ENCODE measurements at regions not wholly inside any gene's neighbourhood (a gene's known extent, or its start where the extent isn't known, plus 50 kb on each side); places are given as distances from the start of the nearest gene placed in this dataset.

DNA sequence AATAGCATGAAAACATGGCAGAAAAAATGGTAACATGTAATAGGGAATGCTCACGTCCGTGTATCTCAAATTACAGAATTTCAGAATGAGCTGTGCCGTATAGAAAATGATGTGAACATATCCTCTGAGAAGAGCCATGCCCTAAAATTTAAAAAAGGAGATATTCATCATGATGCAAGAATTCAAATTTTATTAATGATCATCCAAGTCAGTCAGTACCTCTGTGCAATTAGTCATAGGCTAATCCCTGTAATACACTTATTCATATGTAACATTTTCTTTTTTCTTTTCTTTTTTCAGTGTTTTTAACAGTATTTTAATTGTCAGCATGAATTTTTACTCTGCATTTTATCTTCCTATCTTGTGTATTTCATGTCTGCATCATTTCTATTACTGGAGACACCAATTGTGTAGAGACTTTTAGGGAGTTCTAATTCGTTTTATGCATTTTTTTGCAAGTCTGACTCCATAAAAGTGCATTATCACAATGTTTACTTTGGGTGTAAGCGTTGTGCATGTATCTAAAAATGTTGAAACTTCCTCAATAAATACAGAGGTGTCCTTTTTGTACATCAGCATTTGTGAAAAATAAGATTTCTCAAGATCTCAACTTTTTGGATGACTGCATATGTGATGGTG is 1103.7 kb upstream of the CELF2 start:
- no peaks in the 10 kb centered on the region for H3K4me1 ChIP-seq (ENCODE audit: control insufficient read depth in 2 of 2, insufficient read depth in 1 of 2, low read depth in 1 of 2, low read length in 2 of 2)
- no peaks in the 10 kb centered on the region for H3K36me3 ChIP-seq (replicated peaks in 1 of 2; ENCODE audit: control insufficient read depth in 2 of 2, insufficient read depth in 2 of 2, low read length in 2 of 2)
- H2BK12ac ChIP-seq (ENCODE audit: low read length): no peak overlapping the region
- H3K23ac ChIP-seq (ENCODE audit: low read depth, low read length, poor library complexity): no peak overlapping the region
- no peak overlapping the region for H2BK120ac ChIP-seq (ENCODE audit: low read depth, low read length)
- no peak overlapping the region for H3K18ac ChIP-seq (ENCODE audit: low read length)
- no peaks in the 10 kb centered on the region for H3K79me1 ChIP-seq (ENCODE audit: low read depth, low read length)
- DNase-seq (ENCODE audit: low spot score): no peak
- no peak overlapping the region for H2BK5ac ChIP-seq (ENCODE audit: low read length)
- no CpG with 5 or more reads among the region's 5 CpGs for WGBS, 2 donors (ENCODE audit: extremely low coverage in 2 of 2, insufficient read length in 2 of 2, insufficient replicate concordance in 1 of 2)
- H4K91ac ChIP-seq (ENCODE audit: low read depth, low read length, poor library complexity): no peak overlapping the region
- no peak overlapping the region for H2BK15ac ChIP-seq (ENCODE audit: low read length)
- no peak overlapping the region for H4K8ac ChIP-seq (ENCODE audit: low read depth, low read length)
- H3K4me3 ChIP-seq (ENCODE audit: low read length in 2 of 2): no peak overlapping the region
- no peaks in the 10 kb centered on the region for H3K9me3 ChIP-seq (replicated peaks in 1 of 2; ENCODE audit: control insufficient read depth in 2 of 2, insufficient read depth in 1 of 2, low read depth in 1 of 2, low read length in 2 of 2)
- no peak overlapping the region for H3K14ac ChIP-seq (ENCODE audit: low read length)
- no peak overlapping the region for H3K4ac ChIP-seq (ENCODE audit: low read length)
- no peaks in the 10 kb centered on the region for H3K27me3 ChIP-seq (ENCODE audit: control insufficient read depth in 3 of 3, insufficient read depth in 3 of 3, low read depth in 1 of 3, low read length in 3 of 3)
- no peak overlapping the region for H3K4me2 ChIP-seq (ENCODE audit: insufficient read depth, low read length, poor library complexity, severe bottlenecking)
- no peak overlapping the region for H2AFZ ChIP-seq (ENCODE audit: low read length)
- H3K27ac ChIP-seq (replicated peaks; ENCODE audit: low read length): no peak overlapping the region
- no peak overlapping the region for H3K9ac ChIP-seq (ENCODE audit: low read depth, low read length, poor library complexity)
- H2AK5ac ChIP-seq (ENCODE audit: low read depth, low read length): no peak overlapping the region

DNA sequence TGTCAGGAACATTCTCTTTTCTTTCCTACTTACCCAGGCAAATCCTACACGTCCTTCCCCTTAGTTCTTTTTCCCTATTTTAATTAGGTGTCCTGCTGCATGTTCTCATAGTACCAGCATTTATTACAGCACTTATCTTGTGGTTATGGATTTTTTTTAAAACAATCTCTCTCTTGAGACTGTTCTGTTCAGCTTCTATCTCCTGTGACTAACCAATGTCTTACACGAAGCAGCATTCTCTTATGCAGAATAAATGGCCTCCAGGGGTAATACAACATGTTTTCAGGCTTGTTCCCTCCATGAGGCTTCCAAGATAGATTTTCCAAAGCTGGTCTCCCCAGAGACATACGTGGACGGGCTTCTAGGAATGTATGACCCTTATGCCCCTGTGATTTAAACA is 1096.1 kb upstream of the CELF2 start:
- Histone ChIP-seq H4K91ac (ENCODE audit: low read depth, low read length, poor library complexity) (no peak overlapping the region), H2AFZ (ENCODE audit: low read length) (no peak overlapping the region), H3K9me3 (replicated peaks in 1 of 2; ENCODE audit: control insufficient read depth in 2 of 2, insufficient read depth in 1 of 2, low read depth in 1 of 2, low read length in 2 of 2) (no peaks in the 10 kb centered on the region), H3K23ac (ENCODE audit: low read depth, low read length, poor library complexity) (no peak overlapping the region), H2BK120ac (ENCODE audit: low read depth, low read length) (no peak overlapping the region), H3K4me1 (ENCODE audit: control insufficient read depth in 2 of 2, insufficient read depth in 1 of 2, low read depth in 1 of 2, low read length in 2 of 2) (no peaks in the 10 kb centered on the region), H4K8ac (ENCODE audit: low read depth, low read length) (no peak overlapping the region), H3K27ac (replicated peaks; ENCODE audit: low read length) (no peak overlapping the region), H2AK5ac (ENCODE audit: low read depth, low read length) (no peak overlapping the region), H2BK12ac (ENCODE audit: low read length) (no peak overlapping the region), H3K9ac (ENCODE audit: low read depth, low read length, poor library complexity) (no peak overlapping the region), H3K18ac (ENCODE audit: low read length) (no peak overlapping the region), H3K4me3 (ENCODE audit: low read length in 2 of 2) (no peak overlapping the region), H3K14ac (ENCODE audit: low read length) (no peak overlapping the region), H3K4me2 (ENCODE audit: insufficient read depth, low read length, poor library complexity, severe bottlenecking) (no peak overlapping the region), H3K36me3 (replicated peaks in 1 of 2; ENCODE audit: control insufficient read depth in 2 of 2, insufficient read depth in 2 of 2, low read length in 2 of 2) (no peaks in the 10 kb centered on the region), H3K79me1 (ENCODE audit: low read depth, low read length) (no peaks in the 10 kb centered on the region), H2BK15ac (ENCODE audit: low read length) (no peak overlapping the region), H3K4ac (ENCODE audit: low read length) (no peak overlapping the region), H3K27me3 (ENCODE audit: control insufficient read depth in 3 of 3, insufficient read depth in 3 of 3, low read depth in 1 of 3, low read length in 3 of 3) (no peaks in the 10 kb centered on the region), H2BK5ac (ENCODE audit: low read length) (no peak overlapping the region)
- WGBS, 2 donors (ENCODE audit: extremely low coverage in 2 of 2, insufficient read length in 2 of 2, insufficient replicate concordance in 1 of 2): no CpG with 5 or more reads among the region's 4 CpGs
- DNase-seq (ENCODE audit: low spot score): no peak

GRCh38 chr10:9922126-9922870 is 1095.4 kb upstream of the CELF2 start:
- H3K9me3 ChIP-seq (replicated peaks in 1 of 2; ENCODE audit: control insufficient read depth in 2 of 2, insufficient read depth in 1 of 2, low read depth in 1 of 2, low read length in 2 of 2): no peaks in the 10 kb centered on the region
- H3K18ac ChIP-seq (ENCODE audit: low read length): no peak overlapping the region

DNA sequence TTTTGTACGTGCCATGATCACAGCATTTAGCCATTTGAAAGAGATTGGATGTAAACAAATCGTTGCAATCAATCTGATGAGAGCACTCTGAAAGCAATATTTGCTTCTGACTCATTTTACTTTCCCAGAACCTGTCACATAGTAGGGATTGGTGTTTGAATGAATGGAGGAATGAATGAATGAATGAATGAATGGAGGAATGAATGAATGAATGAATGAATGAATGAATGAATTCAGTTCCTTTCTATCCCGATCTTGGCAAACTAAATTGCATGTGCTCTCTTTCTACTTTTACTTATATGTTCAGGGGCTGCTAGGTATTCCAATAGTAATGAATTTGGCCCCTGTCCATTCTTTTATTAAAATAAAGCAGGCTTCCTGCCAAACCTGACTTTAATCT is 1091.7 kb upstream of the CELF2 start:
- Histone ChIP-seq H3K79me1 (ENCODE audit: low read depth, low read length) (no peaks in the 10 kb centered on the region), H3K4me1 (ENCODE audit: control insufficient read depth in 2 of 2, insufficient read depth in 1 of 2, low read depth in 1 of 2, low read length in 2 of 2) (no peaks in the 10 kb centered on the region), H2BK12ac (ENCODE audit: low read length) (no peak overlapping the region), H4K8ac (ENCODE audit: low read depth, low read length) (no peak overlapping the region), H3K23ac (ENCODE audit: low read depth, low read length, poor library complexity) (no peak overlapping the region), H3K36me3 (replicated peaks in 1 of 2; ENCODE audit: control insufficient read depth in 2 of 2, insufficient read depth in 2 of 2, low read length in 2 of 2) (no peaks in the 10 kb centered on the region), H3K14ac (ENCODE audit: low read length) (no peak overlapping the region), H2AFZ (ENCODE audit: low read length) (no peak overlapping the region), H3K9ac (ENCODE audit: low read depth, low read length, poor library complexity) (no peak overlapping the region), H3K27me3 (ENCODE audit: control insufficient read depth in 3 of 3, insufficient read depth in 3 of 3, low read depth in 1 of 3, low read length in 3 of 3) (no peaks in the 10 kb centered on the region), H3K27ac (replicated peaks; ENCODE audit: low read length) (no peak overlapping the region), H2BK15ac (ENCODE audit: low read length) (no peak overlapping the region), H3K4me3 (ENCODE audit: low read length in 2 of 2) (no peak overlapping the region), H2AK5ac (ENCODE audit: low read depth, low read length) (no peak overlapping the region), H3K4me2 (ENCODE audit: insufficient read depth, low read length, poor library complexity, severe bottlenecking) (no peak overlapping the region), H3K4ac (ENCODE audit: low read length) (no peak overlapping the region), H3K9me3 (replicated peaks in 1 of 2; ENCODE audit: control insufficient read depth in 2 of 2, insufficient read depth in 1 of 2, low read depth in 1 of 2, low read length in 2 of 2) (no peaks in the 10 kb centered on the region), H2BK5ac (ENCODE audit: low read length) (no peak overlapping the region), H3K18ac (ENCODE audit: low read length) (no peak overlapping the region), H4K91ac (ENCODE audit: low read depth, low read length, poor library complexity) (no peak overlapping the region), H2BK120ac (ENCODE audit: low read depth, low read length) (no peak overlapping the region)
- DNase-seq (ENCODE audit: low spot score): no peak
- no CpG with 5 or more reads among the region's 3 CpGs for WGBS, 2 donors (ENCODE audit: extremely low coverage in 2 of 2, insufficient read length in 2 of 2, insufficient replicate concordance in 1 of 2)

More at GRCh38 chr10:9922126-9922870, 1095.4 kb upstream of the CELF2 start:
- Histone ChIP-seq H2BK12ac (ENCODE audit: low read length) (no peak overlapping the region), H4K8ac (ENCODE audit: low read depth, low read length) (no peak overlapping the region), H3K27ac (replicated peaks; ENCODE audit: low read length) (no peak overlapping the region), H2AFZ (ENCODE audit: low read length) (no peak overlapping the region), H2BK15ac (ENCODE audit: low read length) (no peak overlapping the region), H2AK5ac (ENCODE audit: low read depth, low read length) (no peak overlapping the region), H3K4me2 (ENCODE audit: insufficient read depth, low read length, poor library complexity, severe bottlenecking) (no peak overlapping the region), H3K4me1 (ENCODE audit: control insufficient read depth in 2 of 2, insufficient read depth in 1 of 2, low read depth in 1 of 2, low read length in 2 of 2) (no peaks in the 10 kb centered on the region), H2BK5ac (ENCODE audit: low read length) (no peak overlapping the region), H3K9ac (ENCODE audit: low read depth, low read length, poor library complexity) (no peak overlapping the region), H3K14ac (ENCODE audit: low read length) (no peak overlapping the region), H3K4ac (ENCODE audit: low read length) (no peak overlapping the region), H3K36me3 (replicated peaks in 1 of 2; ENCODE audit: control insufficient read depth in 2 of 2, insufficient read depth in 2 of 2, low read length in 2 of 2) (no peaks in the 10 kb centered on the region), H4K91ac (ENCODE audit: low read depth, low read length, poor library complexity) (no peak overlapping the region), H2BK120ac (ENCODE audit: low read depth, low read length) (no peak overlapping the region), H3K79me1 (ENCODE audit: low read depth, low read length) (no peaks in the 10 kb centered on the region), H3K27me3 (ENCODE audit: control insufficient read depth in 3 of 3, insufficient read depth in 3 of 3, low read depth in 1 of 3, low read length in 3 of 3) (no peaks in the 10 kb centered on the region), H3K4me3 (ENCODE audit: low read length in 2 of 2) (no peak overlapping the region), H3K23ac (ENCODE audit: low read depth, low read length, poor library complexity) (no peak overlapping the region)
- WGBS, 2 donors (ENCODE audit: extremely low coverage in 2 of 2, insufficient read length in 2 of 2, insufficient replicate concordance in 1 of 2): no CpG with 5 or more reads among the region's 10 CpGs
- no peak for DNase-seq (ENCODE audit: low spot score)

All from neuronal stem cell (in vitro differentiated cells).